Activated CD8-positive, alpha-beta memory T cell treated with anti-CD3 and anti-CD28 coated beads, Interleukin-2, amount 50 U/mL, for 1 hour (primary cell): ENCODE measurements at regions not wholly inside any gene's neighbourhood (a gene's known extent, or its start where the extent isn't known, plus 50 kb on each side); places are given as distances from the start of the nearest gene placed in this dataset.
"Not testable (repeated sequence)": the region's sequence is repeated elsewhere in the genome, so short reads cannot be mapped to it uniquely, and the experiment has no call there.

Source experiments
- DNase-seq: peaks from one replicate; pipeline ENCODE4 v3.0.0-alpha.2; 2020; ENCODE audit errors: extremely low read depth

DNA sequence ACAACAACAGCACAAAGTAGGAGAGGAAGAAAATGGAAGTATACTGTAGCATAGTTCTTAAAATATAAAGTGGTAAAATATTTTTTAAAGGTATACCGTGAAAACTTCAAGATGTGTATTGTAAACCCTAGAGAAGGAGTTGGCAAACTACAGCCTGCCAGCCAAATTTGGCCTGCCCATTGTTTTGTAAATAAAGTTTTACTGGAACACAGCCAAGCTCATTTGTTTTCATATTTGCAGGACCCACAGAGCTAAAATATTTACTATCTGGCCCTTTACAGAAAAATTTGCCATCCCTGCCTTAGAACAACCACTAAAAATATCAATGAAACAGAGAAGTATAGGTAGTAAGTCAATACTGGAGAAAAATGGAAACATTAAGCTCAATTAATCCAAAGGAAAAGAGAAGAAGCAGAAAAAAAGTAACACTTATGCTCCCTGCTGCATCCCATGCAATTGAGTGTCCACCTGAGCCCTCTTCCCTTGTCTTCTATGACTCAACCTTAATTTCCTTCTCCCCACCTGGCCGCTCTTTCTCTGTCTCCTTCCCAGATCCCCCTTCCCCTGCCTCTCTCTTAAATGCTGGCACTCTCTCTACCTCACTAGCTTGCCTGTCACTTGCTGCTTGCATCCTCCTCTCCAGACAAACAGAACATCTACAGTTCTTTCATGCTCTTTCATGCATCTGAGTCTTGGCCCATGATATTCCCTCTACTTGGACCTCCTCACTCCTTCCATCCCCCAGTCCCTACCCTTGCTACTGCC is 50.6 kb upstream of the FER start:
- no peak for DNase-seq

DNA sequence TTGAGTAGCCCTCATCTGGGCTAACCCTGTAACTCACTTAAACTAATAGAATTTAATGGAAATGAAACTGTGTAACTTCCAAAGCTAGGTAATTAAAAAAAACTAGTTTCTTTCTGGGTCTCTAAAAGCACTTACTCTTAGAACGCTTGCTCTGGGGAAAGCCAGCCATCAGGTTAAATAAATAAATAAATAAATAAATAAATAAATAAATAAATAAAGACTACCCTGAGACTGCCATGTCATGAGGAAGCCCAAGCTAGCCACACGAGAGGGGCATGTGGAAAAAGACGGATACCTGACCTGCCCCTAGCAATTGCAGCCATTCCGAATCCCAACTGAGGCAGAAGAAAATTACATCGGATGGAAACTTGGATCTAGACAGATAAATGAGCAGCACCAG is 51.3 kb upstream of the FER start:
- DNase-seq, result no peak

DNA sequence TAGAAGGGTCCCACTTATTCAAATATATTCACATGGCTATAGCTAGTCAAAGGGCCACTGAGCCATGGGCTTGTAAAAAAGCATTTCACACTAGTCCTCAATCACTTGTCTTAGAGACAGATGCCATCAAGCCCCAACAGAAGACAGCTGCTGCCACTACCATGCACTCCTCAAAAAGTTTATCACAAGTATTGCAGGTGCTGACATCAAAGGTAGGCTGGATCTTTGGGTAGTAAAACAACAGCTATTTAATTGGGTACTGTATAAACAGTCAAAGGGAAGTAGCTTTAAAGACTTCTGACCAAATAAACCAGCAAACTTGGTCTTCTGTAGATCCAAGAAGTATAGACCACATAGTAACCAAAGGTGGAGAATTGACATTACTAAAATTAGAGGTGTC is 59.2 kb upstream of the FER start:
- DNase-seq, result no peak

DNA sequence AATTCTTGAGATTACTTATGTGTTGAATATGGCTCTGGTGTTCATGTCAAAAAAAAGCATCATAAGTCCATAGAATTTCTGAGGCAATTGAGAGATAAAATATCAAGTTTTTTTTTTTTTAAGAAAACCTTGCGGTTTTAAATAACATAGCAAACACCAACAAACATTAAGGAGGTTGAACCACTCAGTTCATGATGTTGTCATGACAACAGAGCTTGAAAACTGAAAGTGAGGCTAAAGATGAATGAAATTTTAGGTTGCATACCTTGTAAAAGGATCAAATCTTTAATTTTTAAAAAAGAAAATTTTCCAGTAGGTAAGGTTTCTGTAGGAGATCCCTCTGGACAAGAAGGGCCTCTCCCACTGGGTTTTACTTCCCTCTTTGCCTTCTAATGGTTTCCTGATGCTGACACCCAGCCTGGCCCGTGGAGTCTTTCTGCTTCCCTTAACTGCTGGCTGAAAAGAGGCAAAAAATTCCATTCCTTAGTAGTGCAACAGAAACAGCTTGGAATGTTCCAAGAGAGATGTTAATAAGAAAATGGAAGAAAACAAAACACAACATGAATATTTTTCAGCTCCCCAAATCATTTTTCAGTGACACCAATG is 60.0 kb upstream of the FER start:
- DNase-seq, result no peak

DNA sequence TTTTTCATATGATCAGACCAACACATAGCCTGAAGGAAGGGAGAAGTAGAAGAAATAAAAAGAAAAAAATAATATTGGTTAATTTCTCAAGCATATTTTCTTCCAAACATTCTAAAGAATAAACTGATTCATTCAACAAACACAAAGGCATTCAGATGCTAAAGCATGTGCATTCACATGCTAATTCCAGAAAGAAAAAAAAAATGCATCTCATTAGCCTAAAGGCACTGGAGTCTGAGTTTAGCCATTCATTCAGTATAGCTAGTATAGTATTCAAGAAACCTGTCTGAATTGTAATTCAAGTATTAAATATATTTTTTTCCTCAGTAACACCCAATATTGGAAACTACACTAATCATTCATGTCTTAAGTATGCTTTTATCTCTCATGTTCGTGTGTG is 61.0 kb upstream of the FER start:
- DNase-seq, result no peak

DNA sequence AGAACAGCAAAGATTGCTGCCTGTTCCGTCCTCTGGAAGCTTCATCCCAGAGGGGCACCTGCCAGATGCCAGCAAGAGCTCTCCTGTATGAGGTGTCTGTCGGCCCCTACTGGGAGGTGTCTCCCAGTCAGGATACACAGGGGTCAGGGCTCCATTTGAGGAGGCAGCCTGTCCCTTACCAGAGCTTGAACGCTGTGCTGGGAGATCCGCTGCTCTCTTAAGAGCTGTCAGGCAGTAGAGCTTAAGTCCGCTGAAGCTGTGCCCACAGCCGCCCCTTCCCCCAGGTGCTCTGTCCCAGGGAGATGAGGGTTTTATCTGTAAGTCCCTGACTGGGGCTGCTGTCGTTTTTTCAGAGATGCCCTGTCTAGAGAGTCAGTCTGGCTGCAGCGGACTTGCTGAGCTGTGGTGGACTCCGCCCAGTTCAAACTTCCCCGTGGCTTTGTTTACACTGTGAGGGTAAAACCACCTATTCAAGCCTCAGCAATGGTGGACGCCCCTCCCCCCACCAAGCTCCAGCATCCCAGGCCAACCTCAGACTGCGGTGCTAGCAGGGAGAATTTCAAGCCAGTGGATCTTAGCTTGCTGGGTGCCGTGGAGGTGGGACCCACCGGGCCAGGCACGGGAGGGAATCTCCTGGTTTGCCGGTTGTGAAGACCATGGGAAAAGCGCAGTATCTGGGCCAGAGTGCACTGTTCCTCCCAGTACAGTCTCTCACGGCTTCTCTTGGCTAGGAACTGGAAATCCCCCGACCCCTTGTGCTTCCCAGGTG is 62.1 kb upstream of the FER start:
- DNase-seq, result not testable (repeated sequence)

DNA sequence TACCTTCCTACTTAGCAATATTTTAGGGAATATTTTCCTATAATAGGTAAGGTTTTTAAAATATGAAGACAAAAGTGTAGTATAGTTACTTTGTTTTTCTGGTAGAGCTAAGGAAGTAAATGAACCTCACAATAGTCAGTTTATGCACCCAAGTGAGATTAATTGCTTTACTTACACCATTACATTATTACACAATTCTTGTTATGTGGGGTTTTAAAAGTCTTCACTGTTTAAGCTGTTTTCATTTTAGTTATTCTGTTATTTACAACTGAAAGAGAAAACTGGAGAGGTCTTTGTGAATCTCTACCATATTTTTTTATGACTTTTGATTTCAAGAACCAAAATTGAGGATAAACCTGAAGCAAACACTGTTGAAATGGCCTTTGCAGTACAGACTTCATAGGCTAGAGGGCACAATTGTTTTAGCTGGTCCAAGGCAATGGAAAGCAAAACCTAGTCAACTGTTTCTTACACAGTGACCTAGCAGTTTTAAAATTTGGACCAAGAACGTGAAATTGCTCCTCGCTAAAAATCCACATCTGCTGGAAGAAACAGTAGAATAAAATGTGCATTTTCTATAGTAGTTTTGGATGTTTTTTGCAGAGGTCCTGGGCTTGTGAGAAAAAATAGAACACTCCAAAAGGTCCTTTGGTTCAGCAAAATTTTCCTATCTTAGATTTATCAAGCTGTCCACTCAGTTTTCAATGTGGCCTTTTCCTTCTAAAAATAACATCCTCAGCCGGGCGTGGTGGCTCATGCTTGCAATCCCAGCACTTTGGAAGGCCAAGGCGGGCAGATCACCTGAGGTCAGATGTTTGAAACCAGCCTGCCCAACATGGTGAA is 66.4 kb upstream of the FER start:
- DNase-seq, result no peak

DNA sequence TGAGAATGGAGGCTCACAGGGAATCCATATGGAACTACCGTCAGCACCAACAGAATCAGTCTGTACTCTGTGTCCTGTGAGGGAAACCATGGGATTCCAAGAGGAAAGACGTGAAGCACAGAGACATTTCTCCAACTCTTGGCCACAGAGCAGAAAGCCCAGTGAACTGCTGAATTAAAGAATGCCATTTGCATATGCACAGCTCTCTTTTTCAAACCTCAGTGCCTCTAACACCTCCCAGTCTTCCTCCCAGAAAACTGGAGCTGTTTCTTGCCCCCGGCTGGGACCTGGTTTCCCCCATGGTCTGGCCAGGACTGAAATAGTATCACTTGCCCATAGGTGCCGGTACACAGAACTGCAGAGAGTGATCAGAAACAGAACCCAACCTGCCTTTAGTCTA is 69.6 kb upstream of the FER start:
- DNase-seq, result no peak

DNA sequence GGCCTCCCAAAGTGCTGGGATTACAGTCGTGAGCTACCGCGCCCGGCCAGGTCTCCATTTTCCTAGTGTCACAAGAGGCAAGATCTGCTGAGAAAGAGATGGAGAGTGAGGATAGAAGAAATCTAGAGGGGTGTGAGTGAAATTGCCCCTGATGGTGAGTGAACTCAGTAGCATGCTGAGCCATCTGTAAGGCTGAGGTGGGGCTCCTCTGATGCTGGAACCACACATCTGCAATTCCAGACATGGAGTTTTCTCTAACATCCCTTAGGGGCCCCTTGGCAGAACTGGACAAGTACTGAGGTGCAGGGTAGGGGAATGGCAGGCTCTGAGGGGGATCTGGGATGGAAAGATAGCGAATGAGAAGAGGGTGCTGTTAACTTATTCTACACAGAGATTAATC is 72.0 kb upstream of the FER start:
- no peak for DNase-seq

DNA sequence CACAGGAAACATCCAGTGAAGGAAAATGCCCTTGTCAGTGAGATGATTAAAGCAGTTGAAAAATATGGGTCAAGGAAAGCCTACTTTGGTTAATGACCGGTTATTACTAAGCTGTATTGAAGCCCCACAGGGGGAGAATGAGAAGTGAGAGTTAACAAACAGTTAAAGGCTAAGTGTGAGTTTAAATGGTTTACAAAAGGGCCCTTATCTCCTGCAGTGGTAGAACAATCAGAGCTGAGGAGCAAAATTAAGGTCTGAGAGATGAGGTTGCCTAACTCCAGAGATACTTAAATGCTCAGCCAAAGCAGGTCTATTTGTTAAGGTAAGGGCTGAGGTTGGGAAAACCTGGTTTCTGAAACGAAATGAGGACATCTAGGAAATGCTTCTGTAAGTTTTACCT is 75.1 kb upstream of the FER start:
- no peak for DNase-seq

DNA sequence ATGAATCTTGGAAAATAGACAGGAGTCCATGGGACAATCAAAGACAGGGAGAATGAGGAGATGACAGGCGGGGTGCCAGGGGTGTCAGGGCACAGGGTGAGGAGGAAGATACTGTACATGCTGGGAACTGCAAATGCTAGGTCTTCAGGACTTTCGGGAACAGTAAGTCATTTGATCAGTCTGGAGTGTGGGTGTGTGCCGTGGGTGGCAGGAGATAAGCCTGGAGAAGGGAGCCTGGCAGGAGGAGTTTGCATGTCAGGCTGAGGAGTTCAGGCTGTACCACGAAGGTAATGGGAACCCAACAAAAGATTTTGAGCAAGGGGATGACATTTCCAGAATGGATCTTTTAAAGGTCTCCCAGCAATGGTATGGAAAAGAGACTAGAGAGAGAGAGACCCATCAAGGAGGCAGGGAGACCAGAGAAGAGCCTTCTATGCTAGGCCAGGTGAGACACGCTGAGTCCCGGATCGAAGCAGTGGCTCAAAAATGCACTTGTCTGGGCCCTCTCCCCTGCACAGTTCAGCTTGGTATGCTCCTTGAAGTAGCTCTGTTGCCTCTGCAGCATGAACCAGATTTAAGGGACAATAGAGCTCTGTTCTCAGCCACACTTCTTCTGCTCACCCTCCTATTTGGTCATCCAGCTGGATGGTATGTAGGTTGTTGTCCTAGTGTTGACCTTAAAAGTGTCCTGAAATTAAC is 77.0 kb upstream of the FER start:
- DNase-seq, result no peak

DNA sequence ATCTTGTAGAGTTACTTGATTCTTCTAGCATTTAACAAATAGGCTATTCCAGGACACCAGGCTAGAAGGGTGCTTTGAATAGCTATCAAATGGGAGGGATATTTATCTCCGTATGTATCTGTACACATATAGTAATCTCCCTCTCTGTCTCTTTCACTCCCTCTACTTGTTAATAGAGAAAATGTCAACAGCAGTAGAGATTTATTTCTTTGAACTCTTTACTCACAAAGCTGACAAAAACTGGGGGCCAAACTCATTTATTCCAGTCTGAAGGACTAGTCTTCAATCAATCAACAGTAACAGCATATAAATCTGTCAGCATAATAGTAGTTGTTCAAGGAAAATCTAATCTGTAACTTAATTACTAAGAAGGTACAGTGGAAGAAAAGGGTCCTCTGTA is 78.2 kb upstream of the FER start:
- no peak for DNase-seq

DNA sequence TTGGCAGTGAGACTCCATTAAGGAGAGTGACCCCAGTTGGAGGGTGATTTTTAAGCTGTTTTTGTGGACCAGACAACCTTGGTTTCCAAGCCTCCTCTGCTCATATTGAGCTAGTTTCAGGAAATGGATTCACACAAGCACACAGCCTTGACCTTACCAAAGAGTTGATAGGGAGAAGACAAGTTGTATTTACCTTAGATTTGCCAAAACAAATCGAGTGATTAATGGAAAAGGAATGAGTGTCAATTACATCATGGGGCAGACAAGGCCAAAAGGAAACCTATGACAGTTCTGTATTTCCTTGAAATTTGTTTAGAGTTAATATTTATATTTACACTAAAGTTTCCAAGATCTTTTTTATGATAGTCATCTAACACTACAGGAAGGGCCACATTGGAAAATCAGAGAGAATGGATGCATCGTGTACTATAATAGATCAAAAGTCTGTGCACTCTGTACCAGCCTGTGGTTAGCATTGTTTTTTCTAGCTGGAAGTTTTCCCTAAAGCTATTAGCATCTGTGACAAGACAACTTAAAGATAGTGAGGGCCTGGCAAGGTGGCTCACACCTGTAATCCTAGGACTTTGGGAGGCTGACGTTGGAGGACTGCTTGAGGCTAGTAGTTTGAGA is 86.0 kb upstream of the FER start:
- no peak for DNase-seq

DNA sequence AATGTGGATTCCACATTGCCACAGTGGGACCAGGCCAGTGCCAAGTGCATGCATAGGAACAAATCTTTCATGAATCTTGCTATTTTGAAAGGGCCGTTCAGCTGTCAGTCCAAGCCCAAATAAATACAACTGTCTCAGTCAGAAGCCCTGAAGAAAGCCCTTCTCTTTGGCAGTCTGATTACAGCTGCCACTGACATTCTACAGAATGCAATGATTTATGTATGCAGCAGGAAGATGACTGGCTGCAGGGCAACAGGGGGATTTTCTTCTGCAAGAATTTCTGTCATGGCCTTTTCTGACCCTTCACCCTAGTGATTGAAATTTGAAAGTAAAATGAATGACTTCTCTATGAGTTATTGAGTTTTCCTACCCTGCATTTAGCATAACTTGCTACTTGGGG is 86.7 kb upstream of the FER start:
- no peak for DNase-seq

DNA sequence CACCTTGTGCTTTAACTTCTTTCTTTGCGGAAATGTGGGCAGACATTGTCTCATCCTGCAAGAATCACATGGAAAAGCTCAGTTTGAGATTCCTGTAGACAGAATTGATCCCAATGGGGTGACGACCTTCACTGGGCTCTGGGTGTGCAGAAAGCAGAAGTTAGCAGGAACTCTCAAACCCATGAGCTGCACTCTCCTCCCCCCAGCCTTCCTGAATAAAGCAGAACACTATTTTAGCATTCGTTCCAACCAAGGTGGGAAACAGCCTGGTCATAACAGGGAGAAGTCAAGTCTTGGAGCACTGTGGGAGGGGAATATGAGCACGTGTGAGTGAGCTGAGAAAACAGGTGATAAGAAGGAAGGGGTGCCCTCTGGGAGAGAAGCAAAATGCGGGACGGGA is 87.4 kb upstream of the FER start:
- DNase-seq, result no peak

DNA sequence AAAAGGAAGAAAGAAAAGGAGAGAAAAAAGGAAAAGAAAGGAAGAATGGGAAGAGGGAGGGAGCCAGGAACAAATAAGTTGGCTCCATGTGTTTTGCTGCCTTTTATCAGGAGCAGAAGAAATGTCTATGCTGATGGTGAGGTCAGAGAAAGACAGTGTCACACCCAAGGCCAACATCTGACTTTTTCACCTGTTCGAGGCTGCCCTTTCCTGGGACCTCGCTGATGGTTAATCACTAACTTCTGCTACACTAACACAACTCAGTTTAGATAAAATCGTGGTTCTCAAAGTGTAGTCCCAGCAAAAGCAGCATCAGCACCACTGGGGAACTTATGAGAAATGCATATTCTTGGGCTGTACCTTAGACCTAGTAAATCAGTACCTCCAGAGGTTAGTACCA is 88.2 kb upstream of the FER start:
- no peak for DNase-seq

DNA sequence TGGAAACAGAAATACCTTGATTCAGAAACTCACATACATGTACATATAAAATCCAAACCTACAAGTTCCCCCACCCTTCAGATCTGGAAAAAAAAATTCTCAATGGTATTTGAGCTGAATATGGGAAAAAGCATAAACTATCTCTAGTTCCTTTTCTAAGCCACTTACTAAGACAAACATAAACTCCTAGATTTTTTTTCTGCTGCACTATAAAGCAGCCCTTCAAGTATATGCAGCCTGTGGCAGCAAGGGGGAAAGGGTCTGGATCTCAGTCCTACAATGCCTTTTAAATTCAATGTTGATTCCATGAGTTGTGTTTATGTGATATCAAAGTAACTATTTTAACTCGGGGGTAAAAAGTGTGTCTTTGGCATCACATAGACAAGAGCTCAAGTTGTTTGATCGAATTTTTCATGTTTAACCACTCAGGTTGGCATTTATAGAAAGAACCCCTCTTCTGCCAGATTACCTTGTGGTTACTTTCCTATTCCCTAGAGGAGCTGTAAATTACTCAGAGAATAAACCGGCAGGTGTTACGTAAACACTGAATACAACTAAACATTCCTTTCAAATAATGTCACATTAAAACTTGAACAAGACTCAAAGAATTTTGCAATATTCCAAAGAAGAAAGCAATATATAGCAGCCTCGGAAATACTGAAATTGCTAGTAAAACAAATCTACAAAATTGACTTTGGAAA is 91.8 kb upstream of the FER start:
- no peak for DNase-seq

DNA sequence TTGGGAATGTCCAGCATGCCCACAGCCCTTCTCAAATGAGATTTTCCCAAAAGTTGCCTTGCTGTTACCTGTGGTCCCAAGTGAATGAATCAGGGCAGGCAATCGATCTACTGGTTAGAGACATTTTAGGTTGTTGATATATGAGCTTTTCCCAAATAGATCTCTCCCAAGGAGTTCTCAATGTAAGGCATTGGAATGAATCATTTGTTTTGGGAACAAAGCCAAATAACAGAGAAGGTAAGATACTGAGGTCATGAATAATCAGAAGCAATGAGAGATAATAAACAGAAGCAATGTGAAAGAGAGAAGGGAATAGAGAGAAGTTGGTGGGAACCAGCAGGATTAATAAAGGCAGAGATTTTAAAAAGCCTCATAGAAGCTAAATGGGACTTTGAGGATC is 93.6 kb upstream of the FER start:
- DNase-seq, result no peak

DNA sequence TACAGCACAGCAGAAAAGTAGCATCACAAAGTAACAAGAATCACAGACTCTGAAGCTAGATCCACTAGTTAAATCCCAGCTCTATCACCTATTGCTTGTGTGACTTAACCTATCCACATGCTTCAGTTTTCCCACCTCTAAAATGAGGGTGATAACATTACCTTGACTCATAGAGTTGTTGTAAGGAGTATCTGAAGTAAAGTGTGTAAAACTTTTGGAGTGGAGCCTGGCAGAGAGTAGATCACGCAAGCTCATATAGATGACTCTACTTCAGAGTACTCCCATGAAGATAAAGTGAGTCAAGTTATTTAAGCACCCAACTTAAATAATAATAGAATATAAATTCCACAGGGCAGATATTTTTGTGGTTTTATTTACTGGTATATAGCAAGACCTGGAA is 94.5 kb upstream of the FER start:
- no peak for DNase-seq

DNA sequence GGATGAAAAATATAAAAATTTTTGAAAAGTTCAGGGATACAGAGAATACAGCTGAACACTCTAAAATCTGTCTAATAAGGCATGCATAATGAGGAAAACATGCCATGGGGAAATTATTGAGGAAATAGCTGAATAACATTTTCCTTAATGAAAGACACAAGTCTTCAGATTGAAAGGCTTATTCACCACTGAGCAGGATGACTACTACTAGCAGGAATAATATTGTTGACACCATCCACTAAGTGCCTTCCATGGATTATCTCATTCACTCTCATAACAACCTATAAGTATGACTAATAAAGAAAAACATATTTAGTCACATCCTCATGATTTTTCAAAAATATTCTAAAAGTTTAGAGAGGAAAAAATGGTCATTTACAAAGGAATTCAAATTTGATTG is 96.7 kb upstream of the FER start:
- no peak for DNase-seq

DNA sequence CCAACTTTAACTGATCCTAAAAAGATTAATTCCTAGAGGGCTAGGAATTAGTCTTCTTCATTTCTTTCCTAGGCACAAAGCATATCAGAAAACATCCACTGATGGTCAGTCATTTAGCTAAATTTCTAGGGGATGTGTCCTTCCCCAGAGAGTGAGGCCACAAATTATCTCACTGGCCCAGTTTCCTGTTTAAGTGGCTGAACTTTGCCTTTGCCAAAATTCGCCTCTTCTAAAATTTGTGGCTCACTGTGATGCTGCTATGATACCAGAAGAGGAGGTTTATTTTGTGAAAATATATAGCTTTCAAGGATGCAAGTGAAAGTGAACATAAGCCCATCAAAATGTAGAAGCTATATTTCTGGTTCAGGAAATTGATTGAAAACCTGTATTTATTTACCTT is 98.1 kb upstream of the FER start:
- no peak for DNase-seq
